ENCODE measurements at regions not wholly inside any gene's neighbourhood (a gene's known extent, or its start where the extent isn't known, plus 50 kb on each side); places are given as distances from the start of the nearest gene placed in this dataset.

- H3K27me3 ChIP-seq (ENCODE audit: control insufficient read depth in 2 of 2, insufficient read depth in 2 of 2, low read length in 2 of 2) = no peaks in the 10 kb centered on the region
- H3K9ac ChIP-seq (replicated peaks; ENCODE audit: extremely low read depth, insufficient read depth, low read length) = peak overlapping the region; percentile 17
- CTCF ChIA-PET = interaction anchor here (1.4 to 1.6 kb wide), 2 partner anchors 66 to 154 kb away, joined by 3 to 4 read pairs; no protein-coding TSS in a partner anchor
- TF ChIP-seq POLR2A (IDR thresholded peaks at IDR 0.05; ENCODE audit: low read depth, low read length) (no peak), MYC (IDR thresholded peaks at IDR 0.05; ENCODE audit: low read depth, low read length) (no peak), FOS (IDR thresholded peaks at IDR 0.05; ENCODE audit: borderline replicate concordance, insufficient read depth, low read length) (no peak), CTCF (IDR thresholded peaks at IDR 0.05; ENCODE audit: extremely low read depth in 1 of 2, insufficient read depth in 1 of 2, low read depth in 1 of 2, low read length in 2 of 2) (no peak), POLR2AphosphoS5 (IDR thresholded peaks at IDR 0.05; ENCODE audit: insufficient read depth, low read depth, low read length) (no peak), JUN (IDR thresholded peaks at IDR 0.05; ENCODE audit: borderline replicate concordance, insufficient read depth, insufficient read length, low read depth) (no peak), EZH2 (IDR thresholded peaks at IDR 0.05; ENCODE audit: borderline replicate concordance, low read depth, low read length, severe bottlenecking) (no peak), MAX (IDR thresholded peaks at IDR 0.05; ENCODE audit: insufficient read depth, insufficient read length) (no peak), GATA2 (IDR thresholded peaks at IDR 0.05; ENCODE audit: insufficient read depth, insufficient read length, low read depth, low read length) (no peak)
- H3K4me2 ChIP-seq (ENCODE audit: insufficient read depth, low read length) = peak overlapping the region; percentile 50
- dilution Hi-C loops (cut with MboI; ENCODE audit: extremely low pct_ligation_motif_present, low sequenced_read_pairs) (no loop called here), intact Hi-C loops (cut with micrococcal nuclease) (loop anchor here (1.0 to 5.0 kb wide), 5 partner anchors 10 to 107 kb away; partner anchors contain the start of gene RBBP6)
- TSS peak; percentile 90 for BruUV-seq (replicated peaks)
- FAIRE-seq (no peak), DNase-seq (ENCODE audit: low read depth, low spot score) (no peak)
- H3K79me2 ChIP-seq (ENCODE audit: control insufficient read depth, insufficient read depth, low read length) = no peaks in the 10 kb centered on the region
- H3K9me3 ChIP-seq (replicated peaks; ENCODE audit: control insufficient read depth, insufficient read depth, low read length) = no peaks in the 10 kb centered on the region
- H3K4me1 ChIP-seq (ENCODE audit: control insufficient read depth, extremely low read depth, insufficient read depth, low read length) = peaks cover 14% of the 10 kb centered on the region
- H3K27ac ChIP-seq (ENCODE audit: insufficient read depth, low read depth, low read length) = peak overlapping the region; percentile 71
- H3K9me1 ChIP-seq (replicated peaks; ENCODE audit: control insufficient read depth, extremely low read depth, insufficient read depth, low read length) = no peaks in the 10 kb centered on the region
- no peaks in the 10 kb centered on the region for H4K20me1 ChIP-seq (replicated peaks; ENCODE audit: control insufficient read depth, extremely low read depth, insufficient read depth, low read length)
- no peak overlapping the region for H2AFZ ChIP-seq (ENCODE audit: low read depth, low read length)
- H3K4me3 ChIP-seq (replicated peaks in 1 of 3; ENCODE audit: insufficient read depth in 1 of 3, low read depth in 1 of 3, low read length in 3 of 3) = no peak overlapping the region
- H3K36me3 ChIP-seq (ENCODE audit: control insufficient read depth in 2 of 2, extremely low read depth in 1 of 2, insufficient read depth in 2 of 2, low read length in 2 of 2) = no peaks in the 10 kb centered on the region
- POLR2A ChIA-PET = no interaction called here
Measured at GRCh38 chr16:24646646-24646995, 82.8 kb upstream of the TNRC6A start.
